ENCODE measurements at regions not wholly inside any gene's neighbourhood (a gene's known extent, or its start where the extent isn't known, plus 50 kb on each side); places are given as distances from the start of the nearest gene placed in this dataset.

- TF ChIP-seq POLR2AphosphoS5 (IDR thresholded peaks at IDR 0.05; ENCODE audit: low read depth) (no peak), REST (IDR thresholded peaks at IDR 0.05; ENCODE audit: unreplicated experiment) (no peak)
- TF ChIP-seq, protein P1, sequence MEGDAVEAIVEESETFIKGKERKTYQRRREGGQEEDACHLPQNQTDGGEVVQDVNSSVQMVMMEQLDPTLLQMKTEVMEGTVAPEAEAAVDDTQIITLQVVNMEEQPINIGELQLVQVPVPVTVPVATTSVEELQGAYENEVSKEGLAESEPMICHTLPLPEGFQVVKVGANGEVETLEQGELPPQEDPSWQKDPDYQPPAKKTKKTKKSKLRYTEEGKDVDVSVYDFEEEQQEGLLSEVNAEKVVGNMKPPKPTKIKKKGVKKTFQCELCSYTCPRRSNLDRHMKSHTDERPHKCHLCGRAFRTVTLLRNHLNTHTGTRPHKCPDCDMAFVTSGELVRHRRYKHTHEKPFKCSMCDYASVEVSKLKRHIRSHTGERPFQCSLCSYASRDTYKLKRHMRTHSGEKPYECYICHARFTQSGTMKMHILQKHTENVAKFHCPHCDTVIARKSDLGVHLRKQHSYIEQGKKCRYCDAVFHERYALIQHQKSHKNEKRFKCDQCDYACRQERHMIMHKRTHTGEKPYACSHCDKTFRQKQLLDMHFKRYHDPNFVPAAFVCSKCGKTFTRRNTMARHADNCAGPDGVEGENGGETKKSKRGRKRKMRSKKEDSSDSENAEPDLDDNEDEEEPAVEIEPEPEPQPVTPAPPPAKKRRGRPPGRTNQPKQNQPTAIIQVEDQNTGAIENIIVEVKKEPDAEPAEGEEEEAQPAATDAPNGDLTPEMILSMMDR (conservative IDR thresholded peaks at IDR 0.05; ENCODE audit: low read depth in 2 of 2), result no peak
Measured at GRCh38 chr20:54839224-54839623, 363.8 kb downstream of the DOK5 start.

Measured in GM23338 (cell line).